Caco-2 (cell line): ENCODE measurements at regions not wholly inside any gene's neighbourhood (a gene's known extent, or its start where the extent isn't known, plus 50 kb on each side); places are given as distances from the start of the nearest gene placed in this dataset.

ENCODE experiments used
- BruUV-seq: library from RNA; stranded (reverse); fragments of 400-500 nt; replicated peaks from 2 replicates; lab custom pipeline; 2021; lab: Mats Ljungman, UMichigan
- CTCF ChIA-PET: fragments of 300-600 bp; sonication (Branson Sonifier 250); formaldehyde crosslinking; loops from one replicate; lab custom pipeline; 2022; ENCODE audit warnings: antibody characterized with exemption; lab: Charles Lee
- POLR2A ChIA-PET: fragments of 300-600 bp; sonication (Branson Sonifier 250); formaldehyde crosslinking; loops from one replicate; lab custom pipeline; 2022; ENCODE audit warnings: antibody characterized with exemption; lab: Charles Lee
- DNase-seq, 2 experiments: peaks; one replicate each; pipeline versions ENCODE4 v3.0.0 to v3.0.0-alpha.2; 2020 to 2022
- H3K27me3 ChIP-seq: replicated peaks from 2 replicates; pipeline ENCODE4 v1.6.0; 2011; ENCODE audit warnings: low read length; ENCODE audit not compliant: control insufficient read depth, insufficient read depth
- H3K36me3 ChIP-seq: 2 replicates; pipeline ENCODE4 v1.5.1; 2011; ENCODE audit warnings: low read length; ENCODE audit not compliant: control insufficient read depth, insufficient read depth
- H3K4me1 ChIP-seq: fragments of 250-450 bp; sonication (Bioruptor Pico); 2 replicates; pipeline ENCODE4 v1.5.1; 2020; ENCODE audit warnings: mild to moderate bottlenecking
- H3K4me3 ChIP-seq: 2 replicates; pipeline ENCODE4 v1.5.1; 2011; ENCODE audit warnings: low read depth, mild to moderate bottlenecking, control low read depth, low read length
- H3K9me3 ChIP-seq: fragments of 250-450 bp; sonication (Bioruptor Pico); 2 replicates; pipeline ENCODE4 v1.5.1; 2020; ENCODE audit warnings: mild to moderate bottlenecking, moderate library complexity
- H3K27ac Mint-ChIP-seq: one replicate; pipeline ENCODE4 v1.8.0; 2022; ENCODE audit warnings: mixed read lengths; ENCODE audit not compliant: unreplicated experiment
- H3K27me3 Mint-ChIP-seq: one replicate; pipeline ENCODE4 v1.8.0; 2022; ENCODE audit warnings: mixed read lengths; ENCODE audit not compliant: insufficient read depth, unreplicated experiment
- H3K36me3 Mint-ChIP-seq: one replicate; pipeline ENCODE4 v1.8.0; 2022; ENCODE audit warnings: mild to moderate bottlenecking, mixed read lengths; ENCODE audit not compliant: insufficient read depth, unreplicated experiment
- H3K4me1 Mint-ChIP-seq: one replicate; pipeline ENCODE4 v1.8.0; 2022; ENCODE audit warnings: low read depth, mixed read lengths; ENCODE audit not compliant: unreplicated experiment
- H3K4me3 Mint-ChIP-seq: one replicate; pipeline ENCODE4 v1.8.0; 2022; ENCODE audit warnings: mild to moderate bottlenecking, moderate library complexity, mixed read lengths; ENCODE audit not compliant: unreplicated experiment
- H3K9me3 Mint-ChIP-seq: one replicate; pipeline ENCODE4 v1.8.0; 2022; ENCODE audit warnings: mixed read lengths; ENCODE audit not compliant: unreplicated experiment
- CTCF ChIP-seq, 2 experiments: fragments of 200-600 bp in 1 of 2; IDR thresholded peaks; 1 replicate in 1 of 2; 2 replicates in 1 of 2; pipeline versions ENCODE4 v1.5.1 to v1.8.0; 2011 to 2022; ENCODE audit warnings: antibody characterized with exemption in 1 of 2, control low read depth in 1 of 2, inconsistent platforms in 1 of 2, low read depth in 1 of 2, low read length in 1 of 2, mild to moderate bottlenecking in 1 of 2, moderate library complexity in 1 of 2; ENCODE audit not compliant: insufficient read depth in 1 of 2, severe bottlenecking in 1 of 2, unreplicated experiment in 1 of 2
- intact Hi-C: fragments of 100-400 bp; cut with micrococcal nuclease; formaldehyde crosslinking; loops from one replicate; pipeline ENCODE4 v1.10.0; 2022; ENCODE audit not compliant: unreplicated experiment

GRCh38 chr20:60624066-60624465, 628.0 kb upstream of the CDH4 start:
- DNase-seq, result no peak
- H3K9me3 ChIP-seq, result 0 out of 2 replicates have a peak, but pooled peaks cover under 1% of the 10 kb centered on the region
- no peaks in the 10 kb centered on the region for H3K4me1 ChIP-seq
- POLR2A ChIA-PET, result no interaction called here
- Mint-ChIP-seq H3K36me3 (no peaks in the 10 kb centered on the region), H3K27ac (no peak overlapping the region), H3K27me3 (peaks cover 16% of the 10 kb centered on the region), H3K9me3 (peaks cover 4% of the 10 kb centered on the region), H3K4me1 (no peaks in the 10 kb centered on the region), H3K4me3 (no peak overlapping the region)
- H3K27me3 ChIP-seq, result 0 out of 2 replicates have a peak, but pooled peaks cover 1% of the 10 kb centered on the region
- intact Hi-C loops, result no loop called here
- no peak for TF ChIP-seq CTCF (IDR thresholded peaks at IDR 0.05; ENCODE audit: insufficient read depth in 1 of 2, low read depth in 1 of 2, low read length in 1 of 2, severe bottlenecking in 1 of 2, unreplicated experiment in 1 of 2)
- CTCF ChIA-PET, result no interaction called here
- no TSS peak for BruUV-seq
- no peaks in the 10 kb centered on the region for H3K36me3 ChIP-seq
- H3K4me3 ChIP-seq, result no peak overlapping the region

GRCh38 chr20:60627751-60628565, 624.1 kb upstream of the CDH4 start:
- Histone ChIP-seq H3K27me3 (0 out of 2 replicates have a peak, but pooled peaks cover 1% of the 10 kb centered on the region), H3K9me3 (no peaks in the 10 kb centered on the region), H3K4me3 (no peak overlapping the region), H3K36me3 (no peaks in the 10 kb centered on the region), H3K4me1 (no peaks in the 10 kb centered on the region)
- TF ChIP-seq CTCF (IDR thresholded peaks at IDR 0.05; ENCODE audit: insufficient read depth in 1 of 2, low read depth in 1 of 2, low read length in 1 of 2, severe bottlenecking in 1 of 2, unreplicated experiment in 1 of 2), result peak; percentile 33 to 39
- H3K27me3 Mint-ChIP-seq, result peaks cover 26% of the 10 kb centered on the region
- H3K36me3 Mint-ChIP-seq, result no peaks in the 10 kb centered on the region
- no peaks in the 10 kb centered on the region for H3K4me1 Mint-ChIP-seq
- H3K27ac Mint-ChIP-seq, result no peak overlapping the region
- CTCF ChIA-PET, result no interaction called here
- H3K9me3 Mint-ChIP-seq, result peaks cover 11% of the 10 kb centered on the region
- intact Hi-C loops, result no loop called here
- peak in 1 of 2 experiments; percentile 20 for DNase-seq
- BruUV-seq, result no TSS peak
- H3K4me3 Mint-ChIP-seq, result no peak overlapping the region
- POLR2A ChIA-PET, result no interaction called here

GRCh38 chr20:60628749-60629148, 623.3 kb upstream of the CDH4 start:
- ChIA-PET CTCF (no interaction called here), POLR2A (no interaction called here)
- H3K27me3 ChIP-seq, result 0 out of 2 replicates have a peak, but pooled peaks cover 1% of the 10 kb centered on the region
- no peaks in the 10 kb centered on the region for H3K4me1 ChIP-seq
- no peaks in the 10 kb centered on the region for H3K4me1 Mint-ChIP-seq
- no peak for DNase-seq
- no peaks in the 10 kb centered on the region for H3K9me3 ChIP-seq
- intact Hi-C loops, result no loop called here
- no peak for TF ChIP-seq CTCF (IDR thresholded peaks at IDR 0.05; ENCODE audit: insufficient read depth in 1 of 2, low read depth in 1 of 2, low read length in 1 of 2, severe bottlenecking in 1 of 2, unreplicated experiment in 1 of 2)
- BruUV-seq, result no TSS peak
- no peak overlapping the region for H3K4me3 ChIP-seq
- H3K27me3 Mint-ChIP-seq, result peaks cover 26% of the 10 kb centered on the region
- peaks cover 11% of the 10 kb centered on the region for H3K9me3 Mint-ChIP-seq
- H3K36me3 ChIP-seq, result no peaks in the 10 kb centered on the region
- no peak overlapping the region for H3K4me3 Mint-ChIP-seq
- no peak overlapping the region for H3K27ac Mint-ChIP-seq
- no peaks in the 10 kb centered on the region for H3K36me3 Mint-ChIP-seq
